ENCODE measurements at regions not wholly inside any gene's neighbourhood (a gene's known extent, or its start where the extent isn't known, plus 50 kb on each side); places are given as distances from the start of the nearest gene placed in this dataset.

- no peak for DNase-seq
Observed at GRCh38 chr14:29042551-29042950, 276.0 kb downstream of the FOXG1 start.

GRCh38 chr14:29043737-29044136 is 277.1 kb downstream of the FOXG1 start:
- no peak for DNase-seq

GRCh38 chr14:29045237-29045636 is 278.6 kb downstream of the FOXG1 start:
- no peak for DNase-seq

- no peak for DNase-seq
Observed at GRCh38 chr14:29054119-29054518, 287.5 kb downstream of the FOXG1 start.

- DNase-seq, result no peak
Observed at GRCh38 chr14:29056041-29056566, 289.5 kb downstream of the FOXG1 start.

GRCh38 chr14:29061702-29062101 is 295.1 kb downstream of the FOXG1 start:
- no peak for DNase-seq

- DNase-seq, result no peak
Observed at GRCh38 chr14:29062466-29062865, 295.9 kb downstream of the FOXG1 start.

- DNase-seq, result no peak
Observed at GRCh38 chr14:29062976-29063375, 296.4 kb downstream of the FOXG1 start.

GRCh38 chr14:29064305-29064900 is 297.8 kb downstream of the FOXG1 start:
- DNase-seq, result no peak

- DNase-seq, result no peak
Observed at GRCh38 chr14:29069228-29069627, 302.6 kb downstream of the FOXG1 start.

GRCh38 chr14:29075761-29076160 is 309.2 kb downstream of the FOXG1 start:
- DNase-seq, result no peak

GRCh38 chr14:29077916-29078315 is 311.3 kb downstream of the FOXG1 start:
- no peak for DNase-seq

- DNase-seq, result no peak
Observed at GRCh38 chr14:29078810-29079522, 312.4 kb downstream of the FOXG1 start.

- no peak for DNase-seq
Observed at GRCh38 chr14:29085546-29085945, 319.0 kb downstream of the FOXG1 start.

- no peak for DNase-seq
Observed at GRCh38 chr14:29089849-29090248, 323.3 kb downstream of the FOXG1 start.

- no peak for DNase-seq
Observed at GRCh38 chr14:29092121-29092520, 325.5 kb downstream of the FOXG1 start.

- DNase-seq, result no peak
Observed at GRCh38 chr14:29097476-29097875, 330.9 kb downstream of the FOXG1 start.

GRCh38 chr14:29098656-29099055 is 332.1 kb downstream of the FOXG1 start:
- no peak for DNase-seq

GRCh38 chr14:29102266-29102665 is 335.7 kb downstream of the FOXG1 start:
- DNase-seq, result no peak

- DNase-seq, result peak; percentile 84
Observed at GRCh38 chr14:29102996-29103395, 336.4 kb downstream of the FOXG1 start.

GRCh38 chr14:29108908-29109307 is 342.3 kb downstream of the FOXG1 start:
- no peak for DNase-seq

- no peak for DNase-seq
Observed at GRCh38 chr14:29109589-29109988, 343.0 kb downstream of the FOXG1 start.

GRCh38 chr14:29111554-29111953 is 345.0 kb downstream of the FOXG1 start:
- no peak for DNase-seq

- no peak for DNase-seq
Observed at GRCh38 chr14:29123017-29123416, 356.4 kb downstream of the FOXG1 start.

GRCh38 chr14:29126361-29126760 is 359.8 kb downstream of the FOXG1 start:
- no peak for DNase-seq
